IMR-90 (cell line): ENCODE measurements at regions not wholly inside any gene's neighbourhood (a gene's known extent, or its start where the extent isn't known, plus 50 kb on each side); places are given as distances from the start of the nearest gene placed in this dataset.

Experiments
- ATAC-seq: fragments of 200-7000 bp; cut with Tn5 transposase; 2 replicates; pipeline ENCODE4 v1.9.1; 2020; ENCODE audit warnings: low read depth, mild to moderate bottlenecking, moderate library complexity
- BruUV-seq: library from RNA; stranded (reverse); fragments of 400-500 nt; replicated peaks from 2 replicates; lab custom pipeline; 2021; lab: Mats Ljungman, UMichigan
- CTCF ChIA-PET: fragments of 300-600 bp; formaldehyde crosslinking; extraction: SDS; loops from one replicate; lab custom pipeline; 2021; ENCODE audit warnings: antibody characterized with exemption; lab: Yijun Ruan, JAX
- POLR2A ChIA-PET: fragments of 300-600 bp; sonication (Branson Sonifier 250); formaldehyde crosslinking; loops from one replicate; lab custom pipeline; 2022; ENCODE audit warnings: antibody characterized with exemption; ENCODE audit not compliant: unreplicated experiment; lab: Charles Lee
- DNase-seq: peaks from one replicate; pipeline ENCODE4 v3.0.0; 2013
- H2AFZ ChIP-seq: replicated peaks from 2 replicates; pipeline ENCODE3; 2013; ENCODE audit warnings: low read length, mild to moderate bottlenecking; ENCODE audit not compliant: poor library complexity
- H2AK5ac ChIP-seq: 2 replicates; pipeline ENCODE4 v1.6.1; 2013; ENCODE audit warnings: low read depth, low read length, inconsistent platforms
- H2AK9ac ChIP-seq: replicated peaks from 2 replicates; pipeline ENCODE3; 2013; ENCODE audit warnings: mild to moderate bottlenecking, low read depth, low read length, moderate library complexity; ENCODE audit not compliant: poor library complexity
- H2BK120ac ChIP-seq: 2 replicates; pipeline ENCODE4 v1.6.1; 2013; ENCODE audit warnings: low read depth, low read length, inconsistent platforms
- H2BK15ac ChIP-seq: 3 replicates; pipeline ENCODE4 v1.6.1; 2013; ENCODE audit warnings: low read depth, low read length, inconsistent platforms
- H2BK20ac ChIP-seq: 2 replicates; pipeline ENCODE4 v1.6.1; 2013; ENCODE audit warnings: low read depth, mild to moderate bottlenecking, inconsistent platforms, low read length, moderate library complexity
- H2BK5ac ChIP-seq: 2 replicates; pipeline ENCODE4 v1.6.1; 2013; ENCODE audit warnings: mild to moderate bottlenecking, low read depth, low read length, inconsistent platforms; ENCODE audit not compliant: poor library complexity, severe bottlenecking
- H3K14ac ChIP-seq: replicated peaks from 2 replicates; pipeline ENCODE4 v1.6.1; 2013; ENCODE audit warnings: low read depth, low read length, inconsistent platforms
- H3K18ac ChIP-seq: 2 replicates; pipeline ENCODE4 v1.6.1; 2013; ENCODE audit warnings: low read depth, low read length, control low read depth
- H3K23ac ChIP-seq: 2 replicates; pipeline ENCODE4 v1.6.1; 2013; ENCODE audit warnings: low read depth, low read length, inconsistent platforms
- H3K27ac ChIP-seq: 2 replicates; pipeline ENCODE4 v1.5.1; 2013; ENCODE audit warnings: mild to moderate bottlenecking, control low read depth, low read length; ENCODE audit not compliant: insufficient read depth
- H3K27me3 ChIP-seq: 2 replicates; pipeline ENCODE4 v1.6.1; 2013; ENCODE audit warnings: low read length; ENCODE audit not compliant: control insufficient read depth, insufficient read depth
- H3K36me3 ChIP-seq: 2 replicates; pipeline ENCODE4 v1.6.1; 2013; ENCODE audit warnings: low read length, mixed read lengths; ENCODE audit not compliant: control insufficient read depth, insufficient read depth
- H3K4ac ChIP-seq: 2 replicates; pipeline ENCODE4 v1.6.1; 2013; ENCODE audit warnings: low read depth, low read length, inconsistent platforms
- H3K4me1 ChIP-seq: 2 replicates; pipeline ENCODE4 v1.6.1; 2013; ENCODE audit warnings: low read length, mixed read lengths; ENCODE audit not compliant: control insufficient read depth, insufficient read depth
- H3K4me2 ChIP-seq: 2 replicates; pipeline ENCODE4 v1.6.1; 2013; ENCODE audit warnings: low read depth, mild to moderate bottlenecking, control low read depth, low read length, moderate library complexity
- H3K4me3 ChIP-seq: 2 replicates; pipeline ENCODE4 v1.5.1; 2013; ENCODE audit warnings: low read depth, mild to moderate bottlenecking, control low read depth, low read length, moderate library complexity; ENCODE audit not compliant: insufficient read depth
- H3K56ac ChIP-seq: 2 replicates; pipeline ENCODE4 v1.6.1; 2013; ENCODE audit warnings: low read length, inconsistent platforms; ENCODE audit not compliant: insufficient read depth; ENCODE audit errors: extremely low read depth
- H3K79me1 ChIP-seq, 2 experiments: 2 replicates each; pipeline ENCODE4 v1.6.1; 2013; ENCODE audit warnings: low read length in 2 of 2, inconsistent platforms in 1 of 2, low read depth in 1 of 2
- H3K9ac ChIP-seq: 2 replicates; pipeline ENCODE4 v1.6.1; 2013; ENCODE audit warnings: low read depth, low read length, control low read depth
- H3K9me1 ChIP-seq: 2 replicates; pipeline ENCODE4 v1.6.1; 2013; ENCODE audit warnings: low read length, inconsistent platforms; ENCODE audit not compliant: insufficient read depth
- H3K9me3 ChIP-seq: 2 replicates; pipeline ENCODE4 v1.6.1; 2013; ENCODE audit warnings: low read length; ENCODE audit not compliant: control insufficient read depth, insufficient read depth
- H4K20me1 ChIP-seq: 2 replicates; pipeline ENCODE4 v1.6.1; 2013; ENCODE audit warnings: low read length, inconsistent platforms; ENCODE audit not compliant: insufficient read depth
- H4K5ac ChIP-seq: 2 replicates; pipeline ENCODE4 v1.6.1; 2013; ENCODE audit warnings: mild to moderate bottlenecking, low read depth, low read length, control low read depth
- H4K8ac ChIP-seq, 2 experiments: 2 replicates each; pipeline ENCODE4 v1.6.1; 2013; ENCODE audit warnings: low read depth in 2 of 2, low read length in 2 of 2, control low read depth in 1 of 2, inconsistent platforms in 1 of 2
- H4K91ac ChIP-seq: 2 replicates; pipeline ENCODE4 v1.6.1; 2013; ENCODE audit warnings: low read depth, low read length, inconsistent platforms; ENCODE audit not compliant: insufficient read depth
- BHLHE40 ChIP-seq: fragments of 150-350 bp; IDR thresholded peaks from 2 replicates; pipeline ENCODE4 v1.6.1; 2016; ENCODE audit warnings: mild to moderate bottlenecking, low read depth, low read length
- CTCF ChIP-seq: conservative IDR thresholded peaks from 2 replicates; pipeline ENCODE4 v1.5.1; 2012; ENCODE audit warnings: mild to moderate bottlenecking, low read depth, low read length, improper control_type of control experiment
- FOS ChIP-seq: fragments of 150-350 bp; IDR thresholded peaks from 2 replicates; pipeline ENCODE4 v1.6.1; 2016; ENCODE audit warnings: low read depth, low read length
- MAFK ChIP-seq: IDR thresholded peaks from 2 replicates; pipeline ENCODE4 v1.6.1; 2012; ENCODE audit warnings: low read depth, low read length, improper control_type of control experiment
- NFE2L2 ChIP-seq: fragments of 150-350 bp; IDR thresholded peaks from 2 replicates; pipeline ENCODE4 v1.6.1; 2016; ENCODE audit warnings: low read depth, mild to moderate bottlenecking, low read length
- RAD21 ChIP-seq: IDR thresholded peaks from 2 replicates; pipeline ENCODE4 v1.6.1; 2012; ENCODE audit warnings: low read length, improper control_type of control experiment
- RFX5 ChIP-seq: IDR thresholded peaks from 2 replicates; pipeline ENCODE4 v1.8.0; 2012; ENCODE audit warnings: low read depth, mild to moderate bottlenecking, low read length, moderate library complexity
- SMC3 ChIP-seq: fragments of 150-350 bp; IDR thresholded peaks from 2 replicates; pipeline ENCODE4 v1.6.1; 2016; ENCODE audit warnings: low read depth, mild to moderate bottlenecking, antibody characterized with exemption, low read length, moderate library complexity
- whole genome bisulfite sequencing, 2 experiments: methylation state at CpG; one replicate each; pipeline versions ENCODE4 v1.1.5 to v1.1.7; 2013; ENCODE audit warnings: missing lambda C conversion rate in 2 of 2; ENCODE audit not compliant: insufficient read length in 1 of 2; ENCODE audit errors: extremely low coverage in 2 of 2; 5-methylcytosine and 5-hydroxymethylcytosine counted together
- dilution Hi-C: fragments of 300-500 bp; cut with HindIII; formaldehyde crosslinking; loops from one replicate; pipeline ENCODE4 v1.14.3; 2018; ENCODE audit warnings: low sequenced_read_pairs; ENCODE audit not compliant: unreplicated experiment
- in situ Hi-C: fragments of 300-500 bp; cut with MboI; formaldehyde crosslinking; loops from 3 replicates; pipeline ENCODE4 v1.14.3; 2019; ENCODE audit warnings: low sequenced_read_pairs, inconsistent platforms, mixed read lengths
- intact Hi-C: fragments of 100-400 bp; cut with micrococcal nuclease; formaldehyde crosslinking; loops from 2 replicates; pipeline ENCODE4 v1.10.0; 2022
- TF ChIP-seq, protein P1 (sequence below): fragments of 150-350 bp; IDR thresholded peaks from 2 replicates; pipeline ENCODE4 v1.6.1; 2017; ENCODE audit warnings: mild to moderate bottlenecking, antibody characterized with exemption, low read length, low read depth

- in situ Hi-C loops (no loop called here), intact Hi-C loops (no loop called here), dilution Hi-C loops (no loop called here)
- Histone ChIP-seq H3K27ac (no peak overlapping the region), H4K8ac (no peak overlapping the region), H3K36me3 (no peaks in the 10 kb centered on the region), H2BK15ac (no peak overlapping the region), H3K27me3 (no peaks in the 10 kb centered on the region), H3K56ac (no peak overlapping the region), H3K4me3 (no peak overlapping the region), H3K4me1 (no peaks in the 10 kb centered on the region), H3K9me1 (no peaks in the 10 kb centered on the region), H3K9me3 (no peaks in the 10 kb centered on the region), H2BK5ac (no peak overlapping the region), H3K4ac (no peak overlapping the region), H4K91ac (no peak overlapping the region), H3K14ac (no peak overlapping the region), H2AK5ac (no peak overlapping the region), H4K20me1 (no peaks in the 10 kb centered on the region), H3K23ac (no peak overlapping the region), H2BK20ac (no peak overlapping the region), H2AFZ (no peak overlapping the region), H2BK120ac (no peak overlapping the region), H3K18ac (no peak overlapping the region), H3K4me2 (no peak overlapping the region), H3K79me1 (no peaks in the 10 kb centered on the region), H3K9ac (no peak overlapping the region), H4K5ac (no peak overlapping the region), H2AK9ac (no peak overlapping the region)
- BruUV-seq: no TSS peak
- ATAC-seq (no peak), DNase-seq (no peak)
- WGBS, 2 experiments: no CpG with 5 or more reads among the region's 1 CpG
- CTCF ChIA-PET: no interaction called here
- TF ChIP-seq NFE2L2 (no peak), CTCF (no peak), BHLHE40 (no peak), MAFK (no peak), SMC3 (no peak), FOS (no peak), RAD21 (no peak), RFX5 (no peak)
- TF ChIP-seq, protein P1, sequence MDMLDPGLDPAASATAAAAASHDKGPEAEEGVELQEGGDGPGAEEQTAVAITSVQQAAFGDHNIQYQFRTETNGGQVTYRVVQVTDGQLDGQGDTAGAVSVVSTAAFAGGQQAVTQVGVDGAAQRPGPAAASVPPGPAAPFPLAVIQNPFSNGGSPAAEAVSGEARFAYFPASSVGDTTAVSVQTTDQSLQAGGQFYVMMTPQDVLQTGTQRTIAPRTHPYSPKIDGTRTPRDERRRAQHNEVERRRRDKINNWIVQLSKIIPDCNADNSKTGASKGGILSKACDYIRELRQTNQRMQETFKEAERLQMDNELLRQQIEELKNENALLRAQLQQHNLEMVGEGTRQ: no peak
- POLR2A ChIA-PET: no interaction called here
These were observed 211.0 kb upstream of the ADGRL3 start for GRCh38 chr4:60989141-60989540.
